Endodermal cell (in vitro differentiated cells): ENCODE measurements at regions not wholly inside any gene's neighbourhood (a gene's known extent, or its start where the extent isn't known, plus 50 kb on each side); places are given as distances from the start of the nearest gene placed in this dataset.

Source experiments
- DNase-seq: peaks from one replicate; pipeline ENCODE4 v3.0.0-alpha.2; 2017
- H3K27ac ChIP-seq: 2 replicates; pipeline ENCODE4 v1.5.1; 2013; ENCODE audit warnings: mild to moderate bottlenecking, low read depth, low read length, moderate library complexity
- H3K27me3 ChIP-seq: 2 replicates; pipeline ENCODE4 v1.6.1; 2013; ENCODE audit warnings: mild to moderate bottlenecking, low read length, moderate library complexity; ENCODE audit not compliant: insufficient read depth, control insufficient read depth, poor library complexity, severe bottlenecking
- H3K36me3 ChIP-seq: 2 replicates; pipeline ENCODE4 v1.7.0; 2013; ENCODE audit warnings: mild to moderate bottlenecking, low read length, moderate library complexity; ENCODE audit not compliant: control insufficient read depth, insufficient read depth
- H3K4me1 ChIP-seq: one replicate; pipeline ENCODE4 v1.7.0; 2013; ENCODE audit warnings: low read length; ENCODE audit not compliant: control insufficient read depth, insufficient read depth
- H3K4me3 ChIP-seq: 2 replicates; pipeline ENCODE4 v1.5.1; 2013; ENCODE audit warnings: mild to moderate bottlenecking, low read length, moderate library complexity
- H3K9ac ChIP-seq: 2 replicates; pipeline ENCODE4 v1.6.1; 2013; ENCODE audit warnings: mild to moderate bottlenecking, low read length, moderate library complexity; ENCODE audit not compliant: poor library complexity, severe bottlenecking; ENCODE audit errors: extremely low read depth
- H3K9me3 ChIP-seq: 2 replicates; pipeline ENCODE4 v1.6.1; 2013; ENCODE audit warnings: mild to moderate bottlenecking, low read length, moderate library complexity; ENCODE audit not compliant: control insufficient read depth
- H3K27ac Mint-ChIP-seq: 2 replicates; pipeline ENCODE4 v1.8.0; 2020; ENCODE audit warnings: mixed read lengths
- H3K27me3 Mint-ChIP-seq: 2 replicates; pipeline ENCODE4 v1.8.0; 2021; ENCODE audit warnings: mild to moderate bottlenecking, mixed read lengths; ENCODE audit not compliant: insufficient read depth
- H3K36me3 Mint-ChIP-seq: 2 replicates; pipeline ENCODE4 v1.8.0; 2020; ENCODE audit warnings: low read depth, mixed read lengths
- H3K4me1 Mint-ChIP-seq: 2 replicates; pipeline ENCODE4 v1.8.0; 2020; ENCODE audit warnings: mixed read lengths
- H3K4me3 Mint-ChIP-seq: 2 replicates; pipeline ENCODE4 v1.8.0; 2020; ENCODE audit warnings: mild to moderate bottlenecking, moderate library complexity, mixed read lengths
- H3K9me3 Mint-ChIP-seq: 2 replicates; pipeline ENCODE4 v1.8.0; 2020; ENCODE audit warnings: mild to moderate bottlenecking, mixed read lengths
- WGBS, 2 experiments: methylation state at CpG; one replicate each; pipeline versions ENCODE4 v1.1.5 to v1.1.7; 2013; ENCODE audit warnings: missing lambda C conversion rate in 2 of 2, mixed read lengths in 1 of 2; ENCODE audit not compliant: insufficient coverage in 1 of 2, insufficient read length in 1 of 2; 5-methylcytosine and 5-hydroxymethylcytosine counted together
- TF ChIP-seq, protein P1 (sequence below): fragments of 200-600 bp; sonication (generic); conservative IDR thresholded peaks from 2 replicates; pipeline ENCODE4 v1.5.0; 2021; ENCODE audit warnings: antibody characterized with exemption, mild to moderate bottlenecking

DNA sequence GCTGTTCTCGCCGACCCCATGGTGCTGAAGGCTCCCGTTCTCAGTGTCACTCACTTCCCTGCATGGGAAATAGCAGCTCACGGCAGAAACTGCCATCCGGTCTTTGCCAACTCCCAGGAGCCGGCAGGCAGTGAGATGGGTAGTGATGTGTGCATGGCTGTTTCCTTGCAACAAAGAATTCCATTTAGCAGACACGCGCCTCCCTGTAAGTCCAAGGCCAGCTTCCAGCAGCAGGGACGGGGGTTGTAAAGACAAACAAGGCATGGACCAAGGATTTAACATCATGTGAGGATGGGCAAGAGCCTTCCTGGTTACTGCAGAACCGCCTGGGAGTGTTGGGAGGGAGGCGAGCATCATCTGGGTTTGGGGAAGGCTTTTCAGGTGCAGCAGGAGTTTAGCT lies 273.1 kb downstream of the GLRX3 start:
- no peak overlapping the region for H3K4me3 ChIP-seq
- TF ChIP-seq, protein P1, sequence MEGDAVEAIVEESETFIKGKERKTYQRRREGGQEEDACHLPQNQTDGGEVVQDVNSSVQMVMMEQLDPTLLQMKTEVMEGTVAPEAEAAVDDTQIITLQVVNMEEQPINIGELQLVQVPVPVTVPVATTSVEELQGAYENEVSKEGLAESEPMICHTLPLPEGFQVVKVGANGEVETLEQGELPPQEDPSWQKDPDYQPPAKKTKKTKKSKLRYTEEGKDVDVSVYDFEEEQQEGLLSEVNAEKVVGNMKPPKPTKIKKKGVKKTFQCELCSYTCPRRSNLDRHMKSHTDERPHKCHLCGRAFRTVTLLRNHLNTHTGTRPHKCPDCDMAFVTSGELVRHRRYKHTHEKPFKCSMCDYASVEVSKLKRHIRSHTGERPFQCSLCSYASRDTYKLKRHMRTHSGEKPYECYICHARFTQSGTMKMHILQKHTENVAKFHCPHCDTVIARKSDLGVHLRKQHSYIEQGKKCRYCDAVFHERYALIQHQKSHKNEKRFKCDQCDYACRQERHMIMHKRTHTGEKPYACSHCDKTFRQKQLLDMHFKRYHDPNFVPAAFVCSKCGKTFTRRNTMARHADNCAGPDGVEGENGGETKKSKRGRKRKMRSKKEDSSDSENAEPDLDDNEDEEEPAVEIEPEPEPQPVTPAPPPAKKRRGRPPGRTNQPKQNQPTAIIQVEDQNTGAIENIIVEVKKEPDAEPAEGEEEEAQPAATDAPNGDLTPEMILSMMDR: no peak
- no peaks in the 10 kb centered on the region for H3K4me1 ChIP-seq
- H3K27ac ChIP-seq: no peak overlapping the region
- H3K9me3 Mint-ChIP-seq: no peaks in the 10 kb centered on the region
- no peaks in the 10 kb centered on the region for H3K9me3 ChIP-seq
- H3K4me1 Mint-ChIP-seq: peaks cover 5% of the 10 kb centered on the region
- no peaks in the 10 kb centered on the region for H3K36me3 ChIP-seq
- H3K27me3 Mint-ChIP-seq: peaks cover 7% of the 10 kb centered on the region
- no peaks in the 10 kb centered on the region for H3K27me3 ChIP-seq
- no peak overlapping the region for H3K4me3 Mint-ChIP-seq
- peak; percentile 35 for DNase-seq
- H3K27ac Mint-ChIP-seq: no peak overlapping the region
- no peak overlapping the region for H3K9ac ChIP-seq
- H3K36me3 Mint-ChIP-seq: no peaks in the 10 kb centered on the region
- WGBS, 2 experiments: 74 to 85% methylated on average over 3 to 11 of the region's 11 CpGs

DNA sequence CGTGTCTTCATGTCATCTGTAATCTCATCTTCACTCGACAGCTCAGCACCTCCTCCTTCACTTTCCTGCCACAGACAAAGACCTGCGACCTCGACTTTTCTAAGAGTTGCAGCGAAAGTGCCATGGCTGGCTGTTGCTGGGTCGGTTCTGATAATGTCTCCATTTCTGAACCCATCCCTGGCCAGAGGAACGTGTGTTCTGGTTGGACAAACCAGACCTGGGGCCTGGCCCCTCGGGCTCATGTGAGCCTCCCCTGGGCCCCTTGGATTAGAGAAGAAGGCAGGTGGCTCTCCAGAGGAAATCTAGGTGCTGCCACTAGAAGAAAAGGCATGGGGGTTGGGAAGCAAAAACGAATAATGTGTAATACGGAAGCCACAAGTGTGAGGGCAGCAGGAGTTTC lies 273.7 kb downstream of the GLRX3 start:
- no peak overlapping the region for H3K9ac ChIP-seq
- Mint-ChIP-seq H3K4me3 (no peak overlapping the region), H3K27ac (no peak overlapping the region), H3K36me3 (no peaks in the 10 kb centered on the region), H3K9me3 (no peaks in the 10 kb centered on the region), H3K4me1 (peaks cover 5% of the 10 kb centered on the region), H3K27me3 (peaks cover 7% of the 10 kb centered on the region)
- H3K27me3 ChIP-seq: no peaks in the 10 kb centered on the region
- no peaks in the 10 kb centered on the region for H3K36me3 ChIP-seq
- H3K27ac ChIP-seq: no peak overlapping the region
- H3K4me3 ChIP-seq: no peak overlapping the region
- 86 to 89% methylated on average over 6 to 10 of the region's 10 CpGs for WGBS, 2 experiments
- TF ChIP-seq, protein P1: no peak
- H3K4me1 ChIP-seq: no peaks in the 10 kb centered on the region
- peak; percentile 32 for DNase-seq
- H3K9me3 ChIP-seq: no peaks in the 10 kb centered on the region

DNA sequence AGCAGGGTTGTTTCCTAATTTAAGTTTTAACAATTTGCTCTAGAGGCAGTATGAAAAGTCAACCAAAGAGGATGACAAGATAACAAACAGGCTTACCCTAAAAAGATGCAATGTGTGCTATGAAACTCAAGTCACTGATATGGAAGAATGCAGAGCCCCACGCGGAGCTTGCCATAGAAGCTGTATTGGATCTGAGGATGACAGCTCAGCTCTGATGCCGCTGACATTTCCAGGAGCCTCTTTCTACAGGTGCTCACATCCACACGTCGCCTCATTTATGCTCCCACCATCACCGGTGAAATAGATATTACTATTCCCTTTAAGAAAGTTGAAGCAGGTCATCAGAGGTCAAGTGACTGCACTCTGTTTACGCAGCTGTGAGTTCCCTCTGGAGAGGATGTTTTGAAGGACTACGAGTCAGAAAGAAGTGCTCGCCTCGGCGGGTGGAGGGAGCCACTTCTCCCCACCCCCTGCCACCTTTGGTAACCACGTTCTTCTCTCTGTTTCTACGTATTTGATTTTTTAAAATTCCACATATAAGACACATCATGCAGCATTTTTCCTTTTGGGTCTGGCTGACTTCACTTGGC lies 275.4 kb downstream of the GLRX3 start:
- Histone ChIP-seq H3K27ac (no peak overlapping the region), H3K4me3 (no peak overlapping the region), H3K27me3 (no peaks in the 10 kb centered on the region), H3K4me1 (no peaks in the 10 kb centered on the region), H3K9ac (no peak overlapping the region), H3K9me3 (no peaks in the 10 kb centered on the region), H3K36me3 (no peaks in the 10 kb centered on the region)
- no peaks in the 10 kb centered on the region for H3K36me3 Mint-ChIP-seq
- TF ChIP-seq, protein P1: no peak
- no peak overlapping the region for H3K4me3 Mint-ChIP-seq
- peaks cover 5% of the 10 kb centered on the region for H3K4me1 Mint-ChIP-seq
- no peak overlapping the region for H3K27ac Mint-ChIP-seq
- DNase-seq: peak; percentile 35
- H3K27me3 Mint-ChIP-seq: peaks cover 11% of the 10 kb centered on the region
- peaks cover 10% of the 10 kb centered on the region for H3K9me3 Mint-ChIP-seq
- WGBS, 2 experiments: 78 to 84% methylated on average over 4 to 13 of the region's 13 CpGs
